ENCODE measurements at regions not wholly inside any gene's neighbourhood (a gene's known extent, or its start where the extent isn't known, plus 50 kb on each side); places are given as distances from the start of the nearest gene placed in this dataset.

DNA sequence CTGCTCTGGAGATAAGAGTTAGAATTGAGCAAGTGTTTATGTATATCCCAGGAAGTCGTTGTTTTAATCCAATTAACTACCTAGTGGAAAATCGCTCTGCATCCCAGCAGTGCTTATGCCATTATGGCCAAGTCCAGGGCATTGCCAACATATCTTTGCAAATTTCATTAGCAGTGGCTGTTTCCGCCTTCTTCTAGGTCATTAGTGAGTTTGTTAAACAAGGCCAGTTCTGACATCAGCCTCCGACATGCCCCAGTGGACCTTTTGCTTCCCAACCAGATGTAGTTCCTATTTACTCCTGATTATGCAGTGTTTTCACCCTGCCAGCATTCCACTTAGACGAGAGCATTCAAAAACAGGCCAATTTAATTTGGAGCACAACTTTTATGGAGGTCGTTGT is 106.8 kb upstream of the FAM78B start:
- DNase-seq, result peak; percentile 15
- Histone ChIP-seq H3K27me3 (ENCODE audit: control insufficient read depth, insufficient read depth, low read length) (no peaks in the 10 kb centered on the region), H3K36me3 (ENCODE audit: control insufficient read depth, insufficient read depth, low read length) (no peaks in the 10 kb centered on the region), H3K9me3 (ENCODE audit: control insufficient read depth, low read depth, low read length) (peaks cover 3% of the 10 kb centered on the region), H3K4me1 (ENCODE audit: control insufficient read depth, insufficient read depth, low read length) (no peaks in the 10 kb centered on the region), H3K4me3 (ENCODE audit: low read length) (no peak overlapping the region), H3K27ac (ENCODE audit: low read length) (no peak overlapping the region)
- WGBS (ENCODE audit: insufficient coverage, low lambda C conversion rate), result no CpG with 5 or more reads among the region's 6 CpGs

DNA sequence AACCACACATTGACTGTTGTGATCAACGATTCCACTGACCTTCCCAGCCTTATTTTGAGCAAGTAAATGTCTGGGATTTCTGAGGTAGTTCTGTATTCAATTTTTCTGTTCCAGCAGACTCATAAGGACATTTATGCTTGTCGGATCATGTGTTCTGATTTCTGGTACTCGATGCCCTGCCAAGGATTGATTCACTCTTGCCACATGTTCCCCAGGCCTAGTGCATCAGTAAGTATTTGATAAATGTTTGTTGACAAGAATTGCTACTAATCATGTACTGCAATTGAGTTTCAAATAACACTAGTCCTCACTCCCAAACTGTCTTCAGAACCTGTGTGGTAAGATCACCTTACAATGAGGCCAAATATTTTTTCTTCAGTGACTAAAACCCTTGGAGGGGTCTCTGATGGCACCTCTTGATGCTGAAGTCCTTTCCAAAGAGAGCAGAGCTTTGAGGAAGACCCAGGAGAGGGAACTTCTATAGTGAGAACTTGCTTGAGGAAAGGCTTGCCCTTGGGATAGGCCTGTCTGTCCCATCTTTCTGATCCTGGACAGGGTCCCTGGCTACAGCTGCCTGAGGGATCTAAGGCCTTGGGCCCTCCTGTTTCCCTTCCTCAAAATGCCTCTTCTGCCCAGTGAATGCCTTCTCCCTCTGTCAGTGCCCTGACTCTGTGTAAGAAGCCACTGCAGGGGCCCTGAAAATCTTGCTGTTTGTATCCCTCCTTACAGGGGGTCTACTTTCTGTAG is 115.8 kb upstream of the FAM78B start:
- Histone ChIP-seq H3K4me3 (ENCODE audit: low read length) (no peak overlapping the region), H3K27me3 (ENCODE audit: control insufficient read depth, insufficient read depth, low read length) (no peaks in the 10 kb centered on the region), H3K27ac (ENCODE audit: low read length) (no peak overlapping the region), H3K36me3 (ENCODE audit: control insufficient read depth, insufficient read depth, low read length) (no peaks in the 10 kb centered on the region), H3K4me1 (ENCODE audit: control insufficient read depth, insufficient read depth, low read length) (no peaks in the 10 kb centered on the region), H3K9me3 (ENCODE audit: control insufficient read depth, low read depth, low read length) (no peaks in the 10 kb centered on the region)
- WGBS (ENCODE audit: insufficient coverage, low lambda C conversion rate), result no CpG with 5 or more reads among the region's 3 CpGs
- no peak for DNase-seq

DNA sequence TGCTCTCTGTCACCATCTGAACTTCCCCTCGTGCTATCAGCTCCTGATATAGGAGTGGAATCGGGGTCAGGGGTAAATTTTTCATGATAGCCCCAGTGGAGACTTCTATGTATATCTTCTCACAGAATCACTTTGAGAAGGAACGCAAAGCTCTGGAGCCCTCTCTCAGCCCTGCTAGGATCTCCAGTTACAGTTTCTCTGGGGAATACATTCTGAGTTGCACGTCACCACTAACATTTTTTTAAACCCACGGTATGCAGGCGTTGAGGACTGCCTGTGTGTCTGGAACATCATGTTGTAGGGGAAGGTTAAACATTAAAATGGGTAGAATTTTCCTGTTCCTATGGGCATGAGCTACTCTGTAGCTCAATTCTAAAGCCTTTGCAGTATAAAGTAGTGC is 116.4 kb upstream of the FAM78B start:
- H3K36me3 ChIP-seq (ENCODE audit: control insufficient read depth, insufficient read depth, low read length), result no peaks in the 10 kb centered on the region
- no peak overlapping the region for H3K4me3 ChIP-seq (ENCODE audit: low read length)
- no peak overlapping the region for H3K27ac ChIP-seq (ENCODE audit: low read length)
- H3K27me3 ChIP-seq (ENCODE audit: control insufficient read depth, insufficient read depth, low read length), result no peaks in the 10 kb centered on the region
- H3K9me3 ChIP-seq (ENCODE audit: control insufficient read depth, low read depth, low read length), result no peaks in the 10 kb centered on the region
- no CpG with 5 or more reads among the region's 6 CpGs for WGBS (ENCODE audit: insufficient coverage, low lambda C conversion rate)
- no peaks in the 10 kb centered on the region for H3K4me1 ChIP-seq (ENCODE audit: control insufficient read depth, insufficient read depth, low read length)
- no peak for DNase-seq

DNA sequence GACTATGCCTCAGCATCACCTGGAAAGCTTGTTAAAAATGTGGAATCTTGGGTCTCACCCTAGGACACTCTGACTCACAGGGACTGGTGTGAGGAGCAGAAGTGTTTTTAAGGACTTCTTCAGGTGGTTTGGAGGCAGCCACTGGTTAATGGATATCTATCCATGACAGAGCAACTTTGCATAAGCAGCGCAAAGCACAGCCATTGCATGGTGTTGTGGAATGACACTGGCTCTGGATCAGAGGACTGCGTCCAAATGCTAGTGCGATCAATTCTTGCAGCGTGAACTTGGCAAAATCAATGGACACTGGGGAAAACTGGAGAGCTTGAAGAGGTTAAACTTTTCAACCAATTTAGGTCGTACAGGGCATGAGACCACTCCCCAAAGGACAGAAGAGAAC is 116.8 kb upstream of the FAM78B start:
- Histone ChIP-seq H3K36me3 (ENCODE audit: control insufficient read depth, insufficient read depth, low read length) (no peaks in the 10 kb centered on the region), H3K27me3 (ENCODE audit: control insufficient read depth, insufficient read depth, low read length) (no peaks in the 10 kb centered on the region), H3K27ac (ENCODE audit: low read length) (no peak overlapping the region), H3K9me3 (ENCODE audit: control insufficient read depth, low read depth, low read length) (no peaks in the 10 kb centered on the region), H3K4me1 (ENCODE audit: control insufficient read depth, insufficient read depth, low read length) (no peaks in the 10 kb centered on the region), H3K4me3 (ENCODE audit: low read length) (no peak overlapping the region)
- 57% methylated on average over 1 of the region's 5 CpGs for WGBS (ENCODE audit: insufficient coverage, low lambda C conversion rate)
- DNase-seq, result no peak

DNA sequence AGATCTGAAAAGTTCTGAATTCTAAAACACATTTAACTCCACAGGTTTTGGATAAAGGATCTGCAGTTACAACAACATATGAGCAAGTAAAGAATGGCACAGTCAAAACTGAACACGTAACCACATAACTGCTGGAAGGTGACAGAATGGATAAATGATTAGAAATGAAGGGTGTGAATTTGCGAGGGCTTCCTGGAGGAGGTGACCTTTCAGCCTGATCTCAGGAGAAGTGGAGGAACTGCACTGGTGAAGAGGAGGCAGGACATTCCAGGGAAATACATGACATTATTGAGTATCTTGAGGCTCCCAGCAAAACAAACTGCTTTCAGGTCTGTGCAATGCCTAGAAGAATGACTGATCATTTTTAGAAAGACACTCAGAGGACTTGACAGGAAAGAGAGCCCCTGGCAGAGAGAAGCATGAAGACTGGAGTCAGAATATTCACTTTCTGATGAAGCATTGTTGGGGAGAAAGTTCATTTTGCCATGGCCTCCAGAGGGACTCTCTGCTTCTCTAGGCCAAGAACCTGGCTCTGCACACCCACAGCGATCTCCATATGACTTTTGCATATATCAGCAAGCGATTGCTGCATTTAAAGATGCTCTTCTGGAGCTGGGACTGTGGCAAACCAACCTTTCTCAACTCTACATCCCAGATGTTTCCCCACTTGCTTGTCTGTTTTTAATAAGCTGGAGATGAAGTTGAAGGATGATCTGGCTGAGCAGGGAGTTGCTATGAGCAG is 122.7 kb upstream of the FAM78B start:
- Histone ChIP-seq H3K4me1 (ENCODE audit: control insufficient read depth, insufficient read depth, low read length) (no peaks in the 10 kb centered on the region), H3K4me3 (ENCODE audit: low read length) (no peak overlapping the region), H3K27ac (ENCODE audit: low read length) (no peak overlapping the region), H3K27me3 (ENCODE audit: control insufficient read depth, insufficient read depth, low read length) (no peaks in the 10 kb centered on the region), H3K36me3 (ENCODE audit: control insufficient read depth, insufficient read depth, low read length) (no peaks in the 10 kb centered on the region), H3K9me3 (ENCODE audit: control insufficient read depth, low read depth, low read length) (no peaks in the 10 kb centered on the region)
- no CpG with 5 or more reads among the region's 4 CpGs for WGBS (ENCODE audit: insufficient coverage, low lambda C conversion rate)
- no peak for DNase-seq

DNA sequence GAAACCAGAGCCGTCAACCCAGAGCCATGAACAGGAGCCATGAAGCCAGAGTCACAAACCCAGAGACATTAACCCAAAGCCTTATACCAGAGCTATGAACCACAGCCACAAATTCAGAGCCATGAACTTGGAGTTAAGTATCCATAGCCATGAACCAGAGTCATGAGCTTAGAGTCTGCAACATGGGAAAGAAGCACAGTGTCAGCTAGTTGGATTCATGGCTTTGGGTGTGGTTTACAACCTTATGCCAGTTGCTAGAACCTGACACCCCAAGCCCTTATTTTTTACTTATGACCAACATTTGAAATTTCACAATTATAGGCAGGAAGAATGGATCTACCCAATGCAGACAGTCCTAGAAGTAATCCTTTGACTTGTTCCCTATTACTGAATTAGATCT is 128.9 kb upstream of the FAM78B start:
- no peaks in the 10 kb centered on the region for H3K4me1 ChIP-seq (ENCODE audit: control insufficient read depth, insufficient read depth, low read length)
- DNase-seq, result no peak
- H3K4me3 ChIP-seq (ENCODE audit: low read length), result no peak overlapping the region
- WGBS (ENCODE audit: insufficient coverage, low lambda C conversion rate), result no CpG with 5 or more reads among the region's 1 CpG
- H3K27me3 ChIP-seq (ENCODE audit: control insufficient read depth, insufficient read depth, low read length), result no peaks in the 10 kb centered on the region
- H3K27ac ChIP-seq (ENCODE audit: low read length), result no peak overlapping the region
- no peaks in the 10 kb centered on the region for H3K36me3 ChIP-seq (ENCODE audit: control insufficient read depth, insufficient read depth, low read length)
- H3K9me3 ChIP-seq (ENCODE audit: control insufficient read depth, low read depth, low read length), result no peaks in the 10 kb centered on the region

DNA sequence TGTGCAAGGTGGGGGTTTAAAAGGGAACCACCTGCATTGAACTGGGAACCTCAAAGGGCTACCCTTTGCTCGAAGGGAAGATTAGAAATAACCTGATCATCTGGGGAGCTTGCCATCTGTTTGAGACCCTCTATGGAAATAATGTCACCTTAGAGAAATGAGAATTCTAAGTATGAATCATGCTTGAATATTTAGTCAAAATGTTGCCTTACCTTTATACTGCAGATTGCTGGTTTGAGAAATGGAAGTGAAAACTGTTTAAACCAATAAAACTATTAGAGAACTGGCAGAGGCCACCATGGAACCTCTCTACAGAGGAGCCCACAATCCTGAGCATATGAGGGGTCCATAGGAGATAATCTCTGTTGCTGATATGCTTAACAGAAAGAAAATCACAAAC is 131.2 kb upstream of the FAM78B start:
- DNase-seq, result no peak
- Histone ChIP-seq H3K27ac (ENCODE audit: low read length) (no peak overlapping the region), H3K36me3 (ENCODE audit: control insufficient read depth, insufficient read depth, low read length) (no peaks in the 10 kb centered on the region), H3K27me3 (ENCODE audit: control insufficient read depth, insufficient read depth, low read length) (no peaks in the 10 kb centered on the region), H3K9me3 (ENCODE audit: control insufficient read depth, low read depth, low read length) (no peaks in the 10 kb centered on the region), H3K4me1 (ENCODE audit: control insufficient read depth, insufficient read depth, low read length) (no peaks in the 10 kb centered on the region), H3K4me3 (ENCODE audit: low read length) (no peak overlapping the region)
- 83% methylated on average over 1 of the region's 1 CpG for WGBS (ENCODE audit: insufficient coverage, low lambda C conversion rate)

DNA sequence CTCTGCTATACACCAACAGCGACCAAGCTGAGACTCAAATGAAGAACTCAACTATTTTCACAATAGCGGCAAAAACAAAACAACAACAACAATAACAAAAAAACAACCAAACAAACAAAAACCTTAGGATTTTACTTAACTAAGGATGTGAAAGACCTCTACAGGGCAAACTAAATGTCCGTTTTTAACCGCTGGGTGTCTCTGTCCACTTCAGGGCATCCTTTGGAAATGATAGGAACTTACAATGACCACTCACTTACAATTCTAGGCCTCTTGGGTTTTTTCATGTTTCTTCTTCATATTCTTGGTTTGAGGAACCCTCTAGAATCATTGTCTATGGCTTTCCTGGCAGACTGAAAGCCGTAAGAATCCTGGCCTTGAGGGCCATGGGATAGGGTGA is 134.0 kb upstream of the FAM78B start:
- Histone ChIP-seq H3K4me1 (ENCODE audit: control insufficient read depth, insufficient read depth, low read length) (no peaks in the 10 kb centered on the region), H3K9me3 (ENCODE audit: control insufficient read depth, low read depth, low read length) (no peaks in the 10 kb centered on the region), H3K27ac (ENCODE audit: low read length) (no peak overlapping the region), H3K4me3 (ENCODE audit: low read length) (no peak overlapping the region), H3K36me3 (ENCODE audit: control insufficient read depth, insufficient read depth, low read length) (no peaks in the 10 kb centered on the region), H3K27me3 (ENCODE audit: control insufficient read depth, insufficient read depth, low read length) (no peaks in the 10 kb centered on the region)
- no peak for DNase-seq
- 100% methylated on average over 1 of the region's 5 CpGs for WGBS (ENCODE audit: insufficient coverage, low lambda C conversion rate)

DNA sequence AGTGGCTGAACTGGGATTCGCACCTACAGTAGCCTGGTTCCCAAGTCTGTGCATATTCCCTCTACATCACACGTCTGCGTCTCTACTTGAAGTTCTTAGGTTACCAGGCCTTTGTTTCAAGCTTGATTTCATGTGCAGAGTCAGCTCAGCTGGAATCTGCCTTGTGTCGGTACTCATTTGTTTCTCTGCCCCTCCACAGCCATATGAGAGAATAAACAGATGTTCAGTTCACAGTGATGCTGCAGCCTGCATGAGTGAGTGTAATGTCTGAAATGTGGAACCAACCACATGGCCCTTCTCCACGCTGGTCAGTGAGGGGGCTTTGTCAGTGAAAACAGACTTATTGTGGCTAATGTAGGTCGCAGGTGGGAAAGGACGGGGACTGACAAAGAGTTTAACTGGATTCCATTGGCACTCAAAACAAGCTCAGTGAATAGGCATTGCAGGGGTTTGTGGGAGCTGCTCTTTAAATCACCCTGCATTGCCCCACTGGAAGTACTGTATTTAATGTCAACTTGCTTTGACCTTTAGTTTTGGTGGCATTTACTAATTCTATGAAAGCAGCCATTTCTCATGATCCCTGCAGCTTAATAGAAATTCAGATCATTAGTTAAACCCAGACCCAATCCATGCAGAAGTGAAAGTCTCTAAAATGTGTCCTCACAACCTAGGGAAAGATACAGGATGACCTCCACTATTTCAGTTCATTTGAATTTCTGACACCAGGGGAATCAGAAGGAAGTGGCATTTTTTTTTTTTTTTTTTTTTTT is 136.4 kb upstream of the FAM78B start:
- Histone ChIP-seq H3K27ac (ENCODE audit: low read length) (no peak overlapping the region), H3K4me1 (ENCODE audit: control insufficient read depth, insufficient read depth, low read length) (no peaks in the 10 kb centered on the region), H3K27me3 (ENCODE audit: control insufficient read depth, insufficient read depth, low read length) (no peaks in the 10 kb centered on the region), H3K4me3 (ENCODE audit: low read length) (no peak overlapping the region), H3K9me3 (ENCODE audit: control insufficient read depth, low read depth, low read length) (no peaks in the 10 kb centered on the region), H3K36me3 (ENCODE audit: control insufficient read depth, insufficient read depth, low read length) (no peaks in the 10 kb centered on the region)
- no CpG with 5 or more reads among the region's 7 CpGs for WGBS (ENCODE audit: insufficient coverage, low lambda C conversion rate)
- peak in 1 of 2 donors; percentile 3 for DNase-seq

DNA sequence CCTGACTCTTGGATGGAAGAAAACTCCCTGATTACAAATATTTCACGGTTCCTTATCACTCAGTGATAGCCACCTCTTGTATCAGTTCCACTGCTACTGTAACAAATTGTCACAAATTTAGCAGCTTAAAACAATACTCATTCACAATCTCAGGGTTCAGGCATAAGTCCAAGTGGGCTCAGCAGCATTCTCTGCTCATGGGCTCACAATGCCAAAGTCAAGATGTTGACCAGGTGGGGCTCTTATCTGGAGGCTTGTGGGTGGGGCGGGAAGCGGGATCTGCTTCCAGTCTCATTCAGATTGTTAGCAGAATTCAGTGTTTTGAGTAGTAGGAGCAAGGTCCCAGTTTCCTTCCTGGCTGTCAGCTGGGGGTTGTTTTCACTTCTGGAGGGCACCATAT is 137.3 kb upstream of the FAM78B start:
- H3K9me3 ChIP-seq (ENCODE audit: control insufficient read depth, low read depth, low read length), result no peaks in the 10 kb centered on the region
- H3K36me3 ChIP-seq (ENCODE audit: control insufficient read depth, insufficient read depth, low read length), result no peaks in the 10 kb centered on the region
- H3K4me3 ChIP-seq (ENCODE audit: low read length), result no peak overlapping the region
- no peaks in the 10 kb centered on the region for H3K4me1 ChIP-seq (ENCODE audit: control insufficient read depth, insufficient read depth, low read length)
- no CpG with 5 or more reads among the region's 3 CpGs for WGBS (ENCODE audit: insufficient coverage, low lambda C conversion rate)
- no peak overlapping the region for H3K27ac ChIP-seq (ENCODE audit: low read length)
- DNase-seq, result no peak
- no peaks in the 10 kb centered on the region for H3K27me3 ChIP-seq (ENCODE audit: control insufficient read depth, insufficient read depth, low read length)
